PC-9 (cell line): ENCODE measurements at regions not wholly inside any gene's neighbourhood (a gene's known extent, or its start where the extent isn't known, plus 50 kb on each side); places are given as distances from the start of the nearest gene placed in this dataset.

Experiments used
- CTCF ChIP-seq: fragments of 200-600 bp; sonication (generic); conservative IDR thresholded peaks from 2 replicates; pipeline ENCODE4 v1.6.1; 2017; ENCODE audit warnings: mixed run types, antibody characterized with exemption, mild to moderate bottlenecking, moderate library complexity
- EZH2 ChIP-seq: fragments of 200-600 bp; sonication (generic); IDR thresholded peaks from 2 replicates; pipeline ENCODE4 v1.8.0; 2017; ENCODE audit warnings: antibody characterized with exemption, low read depth

- no peak for TF ChIP-seq CTCF
- TF ChIP-seq EZH2: no peak
Measured at GRCh38 chr15:38871638-38872037, 307.0 kb upstream of the RASGRP1 start.
